COLO829 (cell line): ENCODE measurements at regions not wholly inside any gene's neighbourhood (a gene's known extent, or its start where the extent isn't known, plus 50 kb on each side); places are given as distances from the start of the nearest gene placed in this dataset.

Source experiments
- DNase-seq: peaks from one replicate; pipeline ENCODE4 v3.0.0; 2012; ENCODE audit warnings: low spot score

- DNase-seq: no peak
Observed at GRCh38 chr18:44423814-44424644, 256.7 kb upstream of the SETBP1 start.

GRCh38 chr18:44424645-44425035 lies 256.0 kb upstream of the SETBP1 start:
- no peak for DNase-seq

GRCh38 chr18:44425161-44425560 lies 255.5 kb upstream of the SETBP1 start:
- DNase-seq: no peak

- no peak for DNase-seq
Observed at GRCh38 chr18:44437603-44438002, 243.1 kb upstream of the SETBP1 start.

GRCh38 chr18:44450226-44450625 lies 230.5 kb upstream of the SETBP1 start:
- DNase-seq: no peak

- DNase-seq: no peak
Observed at GRCh38 chr18:44452346-44452745, 228.3 kb upstream of the SETBP1 start.

- no peak for DNase-seq
Observed at GRCh38 chr18:44453505-44453904, 227.2 kb upstream of the SETBP1 start.

- no peak for DNase-seq
Observed at GRCh38 chr18:44458777-44459176, 221.9 kb upstream of the SETBP1 start.

- DNase-seq: peak; percentile 2
Observed at GRCh38 chr18:44464398-44465180, 216.1 kb upstream of the SETBP1 start.

- DNase-seq: no peak
Observed at GRCh38 chr18:44465381-44465841, 215.3 kb upstream of the SETBP1 start.

- DNase-seq: no peak
Observed at GRCh38 chr18:44466997-44467396, 213.7 kb upstream of the SETBP1 start.

GRCh38 chr18:44467718-44468117 lies 213.0 kb upstream of the SETBP1 start:
- DNase-seq: no peak

GRCh38 chr18:44473394-44474066 lies 207.2 kb upstream of the SETBP1 start:
- DNase-seq: no peak

- DNase-seq: no peak
Observed at GRCh38 chr18:44474067-44474411, 206.6 kb upstream of the SETBP1 start.

GRCh38 chr18:44474591-44474990 lies 206.1 kb upstream of the SETBP1 start:
- no peak for DNase-seq

GRCh38 chr18:44482761-44483160 lies 197.9 kb upstream of the SETBP1 start:
- DNase-seq: no peak

GRCh38 chr18:44495151-44495550 lies 185.5 kb upstream of the SETBP1 start:
- DNase-seq: no peak

GRCh38 chr18:44497311-44497710 lies 183.4 kb upstream of the SETBP1 start:
- DNase-seq: no peak

GRCh38 chr18:44497757-44498490 lies 182.8 kb upstream of the SETBP1 start:
- no peak for DNase-seq

GRCh38 chr18:44500808-44501610 lies 179.7 kb upstream of the SETBP1 start:
- DNase-seq: no peak

GRCh38 chr18:44502221-44502620 lies 178.5 kb upstream of the SETBP1 start:
- DNase-seq: no peak
